Heart left ventricle (tissue), 13 donors: ENCODE measurements at regions not wholly inside any gene's neighbourhood (a gene's known extent, or its start where the extent isn't known, plus 50 kb on each side); places are given as distances from the start of the nearest gene placed in this dataset.

ENCODE experiments used
- CTCF ChIP-seq, 12 donors: fragments of 200-600 bp; sonication (generic) in 4 of 12; IDR thresholded peaks; one replicate each; pipeline versions ENCODE4 v1.5.0 to v1.8.0; 2018 to 2022; ENCODE audit warnings: antibody characterized with exemption in 12 of 12, mild to moderate bottlenecking in 5 of 12
- POLR2A ChIP-seq, 2 donors: fragments of 450-650 bp; IDR thresholded peaks; one replicate each; pipeline ENCODE4 v1.6.1; 2017; ENCODE audit warnings: antibody characterized with exemption in 2 of 2, mild to moderate bottlenecking in 2 of 2, moderate library complexity in 2 of 2
- donor health status: ischemic (EF 13 %, LVEDD 7.1; RV severe dilation, severe dysfunction).
- donor health status: DM: no; HTN: yes; CAD: no.
- donor health status: DM: no; HTN: no; CAD: no.
- donor health status: ischemic (EF 25% LVEDD 6.9; RV normal size, moderate dysfunction).
- donor health status: ischemic (EF 25% LVEDD 5.7; RV mildly dilated, moderate dysfunction).
- donor health status: ischemic (EF 35%, LVEDD 5.7; RV mildly dilated, moderate dysfunction).
- donor health status: nonischemic (EF 11% LVEDD 7.7; RV severe dilation, severe dysfunction).
- donor health status: DM: yes; HTN: yes; CAD: no.
- donor health status: PGD.
- donor health status: ischemic (EF 29% LVEDD 5.4; RV normal size, mild dysfunction).
- donor health status: nonischemic (EF 23%, LVEDD 6.1; RV moderate dilation, normal function).

- no peak for TF ChIP-seq POLR2A (IDR thresholded peaks at IDR 0.05)
- no peak for TF ChIP-seq CTCF (IDR thresholded peaks at IDR 0.05)
Observed at GRCh38 chr12:28681980-28682379, 467.1 kb upstream of the FAR2 start.
